ENCODE measurements at regions not wholly inside any gene's neighbourhood (a gene's known extent, or its start where the extent isn't known, plus 50 kb on each side); places are given as distances from the start of the nearest gene placed in this dataset.
"Not testable (repeated sequence)": the region's sequence is repeated elsewhere in the genome, so short reads cannot be mapped to it uniquely, and the experiment has no call there.

GRCh38 chr9:25830381-25830780 lies 152.1 kb upstream of the TUSC1 start:
- no peaks in the 10 kb centered on the region for H3K36me3 ChIP-seq (ENCODE audit: insufficient read depth, low read length)
- no peaks in the 10 kb centered on the region for H3K4me1 ChIP-seq (ENCODE audit: insufficient read depth, low read length)
- no peaks in the 10 kb centered on the region; the same call in 1 of the 2 replicates for H3K9me3 ChIP-seq (ENCODE audit: control insufficient read depth, insufficient read depth, low read length)
- no peak overlapping the region for H3K9ac ChIP-seq (ENCODE audit: low read depth, low read length)

GRCh38 chr9:25827626-25828025 lies 149.4 kb upstream of the TUSC1 start:
- H3K36me3 ChIP-seq (ENCODE audit: insufficient read depth, low read length) = no peaks in the 10 kb centered on the region
- no peaks in the 10 kb centered on the region; the same call in 1 of the 2 replicates for H3K9me3 ChIP-seq (ENCODE audit: control insufficient read depth, insufficient read depth, low read length)
- H3K9ac ChIP-seq (ENCODE audit: low read depth, low read length) = no peak overlapping the region
- no peaks in the 10 kb centered on the region for H3K4me1 ChIP-seq (ENCODE audit: insufficient read depth, low read length)

- Histone ChIP-seq H3K36me3 (ENCODE audit: insufficient read depth, low read length) (no peaks in the 10 kb centered on the region), H3K4me1 (ENCODE audit: insufficient read depth, low read length) (no peaks in the 10 kb centered on the region), H3K9ac (ENCODE audit: low read depth, low read length) (no peak overlapping the region), H3K9me3 (ENCODE audit: control insufficient read depth, insufficient read depth, low read length) (no peaks in the 10 kb centered on the region)
These were observed 138.2 kb upstream of the TUSC1 start for GRCh38 chr9:25816439-25816838.

- no peaks in the 10 kb centered on the region for H3K9me3 ChIP-seq (ENCODE audit: control insufficient read depth, insufficient read depth, low read length)
- H3K4me1 ChIP-seq (ENCODE audit: insufficient read depth, low read length) = no peaks in the 10 kb centered on the region
- no peaks in the 10 kb centered on the region for H3K36me3 ChIP-seq (ENCODE audit: insufficient read depth, low read length)
- no peak overlapping the region for H3K9ac ChIP-seq (ENCODE audit: low read depth, low read length)
These were observed 135.8 kb upstream of the TUSC1 start for GRCh38 chr9:25814023-25814422.

- Histone ChIP-seq H3K4me1 (ENCODE audit: insufficient read depth, low read length) (no peaks in the 10 kb centered on the region), H3K9ac (ENCODE audit: low read depth, low read length) (no peak overlapping the region), H3K36me3 (ENCODE audit: insufficient read depth, low read length) (no peaks in the 10 kb centered on the region), H3K9me3 (ENCODE audit: control insufficient read depth, insufficient read depth, low read length) (no peaks in the 10 kb centered on the region)
These were observed 135.2 kb upstream of the TUSC1 start for GRCh38 chr9:25813478-25813877.

GRCh38 chr9:25808554-25808953 lies 130.3 kb upstream of the TUSC1 start:
- no peak overlapping the region for H3K9ac ChIP-seq (ENCODE audit: low read depth, low read length)
- no peaks in the 10 kb centered on the region for H3K4me1 ChIP-seq (ENCODE audit: insufficient read depth, low read length)
- no peaks in the 10 kb centered on the region for H3K9me3 ChIP-seq (ENCODE audit: control insufficient read depth, insufficient read depth, low read length)
- no peaks in the 10 kb centered on the region for H3K36me3 ChIP-seq (ENCODE audit: insufficient read depth, low read length)

- H3K9ac ChIP-seq (ENCODE audit: low read depth, low read length) = no peak overlapping the region
- H3K36me3 ChIP-seq (ENCODE audit: insufficient read depth, low read length) = no peaks in the 10 kb centered on the region
- no peaks in the 10 kb centered on the region for H3K9me3 ChIP-seq (ENCODE audit: control insufficient read depth, insufficient read depth, low read length)
- H3K4me1 ChIP-seq (ENCODE audit: insufficient read depth, low read length) = no peaks in the 10 kb centered on the region
These were observed 126.6 kb upstream of the TUSC1 start for GRCh38 chr9:25804856-25805255.

GRCh38 chr9:25801989-25802388 lies 123.7 kb upstream of the TUSC1 start:
- H3K9me3 ChIP-seq (ENCODE audit: control insufficient read depth, insufficient read depth, low read length); H3K9ac ChIP-seq (ENCODE audit: low read depth, low read length); H3K36me3 ChIP-seq (ENCODE audit: insufficient read depth, low read length); H3K4me1 ChIP-seq (ENCODE audit: insufficient read depth, low read length): not testable (repeated sequence)

- Histone ChIP-seq H3K9me3 (ENCODE audit: control insufficient read depth, insufficient read depth, low read length) (no peaks in the 10 kb centered on the region), H3K4me1 (ENCODE audit: insufficient read depth, low read length) (no peaks in the 10 kb centered on the region), H3K9ac (ENCODE audit: low read depth, low read length) (no peak overlapping the region), H3K36me3 (ENCODE audit: insufficient read depth, low read length) (no peaks in the 10 kb centered on the region)
These were observed 95.6 kb upstream of the TUSC1 start for GRCh38 chr9:25773805-25774204.

GRCh38 chr9:25755951-25756350 lies 77.7 kb upstream of the TUSC1 start:
- Histone ChIP-seq H3K9me3 (ENCODE audit: control insufficient read depth, insufficient read depth, low read length) (no peaks in the 10 kb centered on the region), H3K4me1 (ENCODE audit: insufficient read depth, low read length) (no peaks in the 10 kb centered on the region), H3K9ac (ENCODE audit: low read depth, low read length) (no peak overlapping the region), H3K36me3 (ENCODE audit: insufficient read depth, low read length) (no peaks in the 10 kb centered on the region)

- no peaks in the 10 kb centered on the region for H3K36me3 ChIP-seq (ENCODE audit: insufficient read depth, low read length)
- no peaks in the 10 kb centered on the region for H3K4me1 ChIP-seq (ENCODE audit: insufficient read depth, low read length)
- H3K9me3 ChIP-seq (ENCODE audit: control insufficient read depth, insufficient read depth, low read length) = no peaks in the 10 kb centered on the region
- H3K9ac ChIP-seq (ENCODE audit: low read depth, low read length) = no peak overlapping the region
These were observed 74.2 kb upstream of the TUSC1 start for GRCh38 chr9:25752398-25752797.

GRCh38 chr9:25742256-25742655 lies 64.0 kb upstream of the TUSC1 start:
- H3K9ac ChIP-seq (ENCODE audit: low read depth, low read length) = no peak overlapping the region
- H3K9me3 ChIP-seq (ENCODE audit: control insufficient read depth, insufficient read depth, low read length) = no peaks in the 10 kb centered on the region
- H3K4me1 ChIP-seq (ENCODE audit: insufficient read depth, low read length) = no peaks in the 10 kb centered on the region
- no peaks in the 10 kb centered on the region for H3K36me3 ChIP-seq (ENCODE audit: insufficient read depth, low read length)

GRCh38 chr9:25733336-25733982 lies 55.2 kb upstream of the TUSC1 start:
- Histone ChIP-seq H3K9me3 (ENCODE audit: control insufficient read depth, insufficient read depth, low read length) (no peaks in the 10 kb centered on the region), H3K9ac (ENCODE audit: low read depth, low read length) (no peak overlapping the region), H3K4me1 (ENCODE audit: insufficient read depth, low read length) (no peaks in the 10 kb centered on the region), H3K36me3 (ENCODE audit: insufficient read depth, low read length) (no peaks in the 10 kb centered on the region)

- not testable (repeated sequence) for H3K9me3 ChIP-seq (ENCODE audit: control insufficient read depth, insufficient read depth, low read length); H3K36me3 ChIP-seq (ENCODE audit: insufficient read depth, low read length); H3K9ac ChIP-seq (ENCODE audit: low read depth, low read length); H3K4me1 ChIP-seq (ENCODE audit: insufficient read depth, low read length)
These were observed 53.9 kb upstream of the TUSC1 start for GRCh38 chr9:25731895-25732794.
